Neutrophil (primary cell): ENCODE measurements at regions not wholly inside any gene's neighbourhood (a gene's known extent, or its start where the extent isn't known, plus 50 kb on each side); places are given as distances from the start of the nearest gene placed in this dataset.

Experiments used
- H3K27ac ChIP-seq: fragments of 200-600 bp; sonication (generic); 2 replicates; pipeline ENCODE4 v1.5.1; 2016; ENCODE audit warnings: mild to moderate bottlenecking, moderate library complexity
- H3K27me3 ChIP-seq: fragments of 200-600 bp; sonication (generic); 2 replicates; pipeline ENCODE4 v1.6.0; 2016; ENCODE audit warnings: mild to moderate bottlenecking
- H3K36me3 ChIP-seq: fragments of 200-600 bp; sonication (generic); 2 replicates; pipeline ENCODE4 v1.5.1; 2017
- H3K4me1 ChIP-seq, 2 experiments: fragments of 200-600 bp in 1 of 2; sonication (generic) in 1 of 2; 1 replicate in 1 of 2; 2 replicates in 1 of 2; pipeline versions ENCODE4 v1.5.1 to v1.6.1; 2013 to 2016; ENCODE audit warnings: low read depth in 1 of 2, low read length in 1 of 2, mild to moderate bottlenecking in 1 of 2, moderate library complexity in 1 of 2; ENCODE audit not compliant: control insufficient read depth in 1 of 2, insufficient read depth in 1 of 2
- H3K4me3 ChIP-seq, 2 experiments: fragments of 200-600 bp in 1 of 2; sonication (generic) in 1 of 2; 1 replicate in 1 of 2; 2 replicates in 1 of 2; pipeline ENCODE4 v1.5.1; 2013 to 2016; ENCODE audit warnings: low read depth in 1 of 2, low read length in 1 of 2, mild to moderate bottlenecking in 1 of 2, moderate library complexity in 1 of 2
- H3K9me3 ChIP-seq: fragments of 200-600 bp; sonication (generic); 2 replicates; pipeline ENCODE4 v1.5.1; 2016
- TF ChIP-seq, protein P1 (sequence below): fragments of 200-600 bp; sonication (generic); IDR thresholded peaks from 2 replicates; pipeline ENCODE4 v1.5.1; 2016; ENCODE audit warnings: antibody characterized with exemption

DNA sequence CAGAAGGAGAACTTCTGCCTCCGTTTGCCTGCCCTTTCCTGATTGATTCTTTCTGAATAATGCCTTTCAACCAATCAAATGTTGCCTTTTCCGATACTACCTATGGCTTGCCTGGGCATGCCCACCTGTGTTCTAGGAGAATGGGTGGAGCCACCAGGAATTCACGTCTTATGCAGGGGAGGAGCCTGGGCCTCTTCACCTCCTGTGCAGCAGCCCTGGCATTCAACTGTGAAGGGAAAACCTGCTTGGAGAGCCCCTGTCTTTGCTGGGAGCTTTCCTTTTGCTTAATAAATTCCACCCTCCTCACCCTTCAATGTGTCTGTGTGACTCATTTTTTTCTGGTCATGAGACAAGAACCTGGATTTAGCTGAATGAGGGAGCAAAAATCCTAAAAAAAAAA lies 730.7 kb downstream of the UQCRFS1 start:
- Histone ChIP-seq H3K4me3 (no peak overlapping the region), H3K36me3 (no peaks in the 10 kb centered on the region), H3K4me1 (peaks cover 7 to 13% of the 10 kb centered on the region in 2 experiments), H3K27ac (no peak overlapping the region), H3K27me3 (no peaks in the 10 kb centered on the region), H3K9me3 (no peaks in the 10 kb centered on the region)
- TF ChIP-seq, protein P1, sequence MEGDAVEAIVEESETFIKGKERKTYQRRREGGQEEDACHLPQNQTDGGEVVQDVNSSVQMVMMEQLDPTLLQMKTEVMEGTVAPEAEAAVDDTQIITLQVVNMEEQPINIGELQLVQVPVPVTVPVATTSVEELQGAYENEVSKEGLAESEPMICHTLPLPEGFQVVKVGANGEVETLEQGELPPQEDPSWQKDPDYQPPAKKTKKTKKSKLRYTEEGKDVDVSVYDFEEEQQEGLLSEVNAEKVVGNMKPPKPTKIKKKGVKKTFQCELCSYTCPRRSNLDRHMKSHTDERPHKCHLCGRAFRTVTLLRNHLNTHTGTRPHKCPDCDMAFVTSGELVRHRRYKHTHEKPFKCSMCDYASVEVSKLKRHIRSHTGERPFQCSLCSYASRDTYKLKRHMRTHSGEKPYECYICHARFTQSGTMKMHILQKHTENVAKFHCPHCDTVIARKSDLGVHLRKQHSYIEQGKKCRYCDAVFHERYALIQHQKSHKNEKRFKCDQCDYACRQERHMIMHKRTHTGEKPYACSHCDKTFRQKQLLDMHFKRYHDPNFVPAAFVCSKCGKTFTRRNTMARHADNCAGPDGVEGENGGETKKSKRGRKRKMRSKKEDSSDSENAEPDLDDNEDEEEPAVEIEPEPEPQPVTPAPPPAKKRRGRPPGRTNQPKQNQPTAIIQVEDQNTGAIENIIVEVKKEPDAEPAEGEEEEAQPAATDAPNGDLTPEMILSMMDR: no peak

DNA sequence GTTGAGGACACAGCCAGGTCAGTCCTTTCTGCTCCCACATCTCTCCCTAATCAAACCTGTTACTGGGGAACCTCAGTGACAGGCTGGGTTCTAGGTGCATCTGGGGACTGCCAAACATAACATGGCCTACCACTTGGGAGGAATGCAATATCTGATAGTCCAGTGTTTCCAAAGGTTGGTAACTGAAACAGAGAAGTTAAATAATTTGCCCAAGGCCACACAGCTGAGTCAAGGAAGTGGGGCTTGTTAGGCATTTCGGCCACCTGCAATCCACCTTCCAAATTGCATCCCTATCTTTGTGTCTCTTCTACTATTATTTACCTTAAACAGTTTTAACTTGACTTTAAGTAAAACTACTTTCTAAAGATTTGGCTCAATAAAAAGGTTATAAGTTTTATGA lies 731.3 kb downstream of the UQCRFS1 start:
- Histone ChIP-seq H3K4me3 (no peak overlapping the region), H3K4me1 (peaks cover 7 to 13% of the 10 kb centered on the region in 2 experiments), H3K9me3 (no peaks in the 10 kb centered on the region), H3K36me3 (no peaks in the 10 kb centered on the region), H3K27me3 (no peaks in the 10 kb centered on the region), H3K27ac (peak overlapping the region; percentile 33)
- TF ChIP-seq, protein P1: no peak

DNA sequence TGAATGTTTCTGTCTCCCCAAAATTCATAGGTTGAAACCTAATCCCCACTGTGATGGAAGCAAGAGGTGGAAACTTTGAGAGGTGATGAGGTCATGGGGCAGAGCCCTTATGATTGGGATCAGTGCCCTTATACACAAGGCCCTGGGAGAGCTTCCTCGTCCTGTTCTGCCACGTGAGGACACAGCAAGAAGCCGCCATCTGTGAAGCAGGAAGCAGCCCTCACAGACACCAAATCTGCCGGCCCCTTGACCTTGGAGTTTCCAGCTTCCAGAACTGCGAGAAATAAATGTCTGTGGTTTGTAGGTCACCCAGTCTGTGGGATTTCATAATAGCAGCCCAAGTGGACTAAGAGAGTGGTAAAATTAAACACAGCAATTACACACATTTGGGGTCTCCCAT lies 737.4 kb downstream of the UQCRFS1 start:
- H3K9me3 ChIP-seq: no peaks in the 10 kb centered on the region
- H3K4me1 ChIP-seq: peaks cover 39 to 43% of the 10 kb centered on the region in 2 experiments
- no peaks in the 10 kb centered on the region for H3K27me3 ChIP-seq
- H3K27ac ChIP-seq: no peak overlapping the region
- no peak overlapping the region for H3K4me3 ChIP-seq
- no peaks in the 10 kb centered on the region for H3K36me3 ChIP-seq
- TF ChIP-seq, protein P1: no peak

DNA sequence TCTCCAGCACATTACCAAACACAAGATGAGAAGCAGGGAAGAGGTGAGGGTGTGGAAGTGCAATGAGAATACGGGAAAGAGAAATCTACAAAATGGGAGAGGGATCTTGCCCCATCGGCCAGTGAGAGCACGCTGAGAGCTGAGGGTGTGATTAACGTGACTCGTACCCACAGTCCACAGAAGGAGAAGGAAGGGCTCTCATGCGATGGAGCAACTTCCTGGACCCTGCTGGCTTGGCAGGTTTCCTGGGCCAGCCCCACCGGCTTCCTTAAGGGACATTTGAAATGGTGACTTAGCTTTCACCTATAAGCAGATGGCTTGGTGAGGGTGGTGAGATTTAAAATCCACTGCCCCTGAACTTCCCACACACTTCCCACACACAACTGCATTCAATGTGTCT lies 740.1 kb downstream of the UQCRFS1 start:
- Histone ChIP-seq H3K36me3 (no peaks in the 10 kb centered on the region), H3K9me3 (no peaks in the 10 kb centered on the region), H3K4me3 (peak overlapping the region; percentile 8 to 33), H3K4me1 (peaks cover 53% of the 10 kb centered on the region in 2 experiments), H3K27me3 (peaks cover 13% of the 10 kb centered on the region), H3K27ac (peak overlapping the region; percentile 74)
- TF ChIP-seq, protein P1: no peak

DNA sequence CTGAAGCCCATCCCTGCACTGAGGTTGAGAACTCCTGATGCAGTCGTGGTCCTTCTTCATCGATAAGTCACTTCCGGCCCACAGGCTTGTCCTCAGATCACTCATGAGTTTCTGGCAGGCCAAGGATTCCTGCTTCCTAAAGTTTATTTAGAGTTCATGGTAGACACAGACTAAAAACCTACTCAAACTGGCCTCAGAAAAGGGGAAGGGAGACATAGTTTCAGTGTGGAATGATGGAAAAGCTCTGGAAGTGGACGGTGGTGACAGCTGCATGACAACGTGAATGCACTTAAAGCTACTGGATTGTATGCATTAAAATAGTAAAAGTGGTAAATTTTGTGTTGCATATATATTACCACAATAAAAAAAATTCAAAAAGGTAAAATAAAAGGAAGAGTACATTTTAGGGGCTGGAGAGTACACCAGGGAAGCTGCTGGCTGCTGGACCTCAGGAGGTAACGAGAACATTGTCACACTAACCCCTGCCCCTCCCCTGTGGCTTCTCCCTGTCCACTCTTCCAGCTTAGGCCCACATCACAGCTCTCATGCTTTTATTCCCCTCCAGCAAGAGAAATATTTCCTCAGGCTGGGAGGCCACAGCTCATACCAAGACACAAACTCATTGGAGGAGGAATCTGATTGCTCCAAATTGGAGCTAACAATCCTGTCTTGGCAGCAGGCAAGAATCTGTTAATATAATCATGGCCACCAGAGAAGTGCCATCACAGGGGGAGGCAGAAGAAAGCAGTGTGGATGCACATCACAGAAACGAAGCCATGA lies 741.0 kb downstream of the UQCRFS1 start:
- no peaks in the 10 kb centered on the region for H3K9me3 ChIP-seq
- H3K4me3 ChIP-seq: peak overlapping the region; percentile 8 to 33
- peak overlapping the region; percentile 74 for H3K27ac ChIP-seq
- H3K36me3 ChIP-seq: no peaks in the 10 kb centered on the region
- H3K27me3 ChIP-seq: peaks cover 16% of the 10 kb centered on the region
- H3K4me1 ChIP-seq: peaks cover 53% of the 10 kb centered on the region in 2 experiments
- TF ChIP-seq, protein P1: no peak
